MM.1S (cell line): ENCODE measurements at regions not wholly inside any gene's neighbourhood (a gene's known extent, or its start where the extent isn't known, plus 50 kb on each side); places are given as distances from the start of the nearest gene placed in this dataset.

Experiments used
- DNase-seq: peaks from one replicate; pipeline ENCODE4 v3.0.0-alpha.2; 2015
- H2AFZ ChIP-seq: fragments of 300-600 bp; sonication (generic); 2 replicates; pipeline ENCODE4 v1.6.0; 2016; ENCODE audit warnings: antibody characterized with exemption, low read length
- H3F3A ChIP-seq: fragments of 300-600 bp; sonication (generic); 2 replicates; pipeline ENCODE4 v1.6.1; 2016; ENCODE audit warnings: mild to moderate bottlenecking, antibody characterized with exemption, low read length, moderate library complexity, mixed read lengths; ENCODE audit not compliant: insufficient read depth
- H3K27ac ChIP-seq: fragments of 300-600 bp; sonication (generic); 2 replicates; pipeline ENCODE4 v1.5.1; 2016; ENCODE audit warnings: mild to moderate bottlenecking, low read length
- H3K27me3 ChIP-seq: fragments of 300-600 bp; sonication (generic); replicated peaks from 2 replicates; pipeline ENCODE4 v1.6.0; 2016; ENCODE audit warnings: low read length; ENCODE audit not compliant: insufficient read depth
- H3K36me3 ChIP-seq: fragments of 300-600 bp; sonication (generic); replicated peaks from 2 replicates; pipeline ENCODE4 v1.6.1; 2016; ENCODE audit warnings: mild to moderate bottlenecking, low read length, mixed read lengths; ENCODE audit not compliant: insufficient read depth
- H3K4me1 ChIP-seq: fragments of 300-600 bp; sonication (generic); 2 replicates; pipeline ENCODE4 v1.6.1; 2016; ENCODE audit warnings: low read length, mixed read lengths
- H3K4me2 ChIP-seq: fragments of 300-600 bp; sonication (generic); 2 replicates; pipeline ENCODE4 v1.6.0; 2016; ENCODE audit warnings: low read depth, low read length
- H3K4me3 ChIP-seq: fragments of 300-600 bp; sonication (generic); 2 replicates; pipeline ENCODE4 v1.5.1; 2016; ENCODE audit warnings: low read length, mixed read lengths
- H3K79me2 ChIP-seq: fragments of 300-600 bp; sonication (generic); 2 replicates; pipeline ENCODE4 v1.6.1; 2016; ENCODE audit warnings: mixed run types, low read length, mixed read lengths
- H3K9ac ChIP-seq: fragments of 300-600 bp; sonication (generic); 2 replicates; pipeline ENCODE4 v1.6.1; 2016; ENCODE audit warnings: low read length, mixed read lengths
- H3K9me2 ChIP-seq: fragments of 300-600 bp; sonication (generic); replicated peaks from 2 replicates; pipeline ENCODE4 v1.6.1; 2016; ENCODE audit warnings: mild to moderate bottlenecking, low read length, mixed read lengths; ENCODE audit not compliant: insufficient read depth
- H3K9me3 ChIP-seq: fragments of 300-600 bp; sonication (generic); replicated peaks from 2 replicates; pipeline ENCODE4 v1.6.1; 2016; ENCODE audit warnings: mild to moderate bottlenecking, low read length, mixed read lengths; ENCODE audit not compliant: insufficient read depth
- H4K20me1 ChIP-seq: fragments of 300-600 bp; sonication (generic); 2 replicates; pipeline ENCODE4 v1.6.1; 2016; ENCODE audit warnings: mild to moderate bottlenecking, low read length, moderate library complexity, mixed read lengths; ENCODE audit not compliant: insufficient read depth
- EZH2 ChIP-seq: fragments of 300-600 bp; sonication (generic); optimal IDR thresholded peaks from 2 replicates; pipeline ENCODE3; 2017; ENCODE audit warnings: low read depth, mild to moderate bottlenecking, antibody characterized with exemption, low read length, mixed read lengths
- EZH2phosphoT487 ChIP-seq: fragments of 300-600 bp; sonication (generic); IDR thresholded peaks from 2 replicates; pipeline ENCODE4 v1.6.1; 2018; ENCODE audit warnings: antibody characterized with exemption, low read length
- TF ChIP-seq, protein P1 (sequence below): fragments of 300-600 bp; sonication (generic); IDR thresholded peaks from 2 replicates; pipeline ENCODE4 v1.5.1; 2016; ENCODE audit warnings: antibody characterized with exemption, low read length, mixed read lengths

GRCh38 chr1:191669629-191670028, 488.6 kb upstream of the RGS18 start:
- no peak overlapping the region for H3K4me2 ChIP-seq
- peaks cover 7% of the 10 kb centered on the region; the same call in 1 of the 2 replicates for H3K4me1 ChIP-seq
- no peaks in the 10 kb centered on the region for H4K20me1 ChIP-seq
- H3K9ac ChIP-seq = no peak overlapping the region
- H3F3A ChIP-seq = no peaks in the 10 kb centered on the region
- TF ChIP-seq, protein P1, sequence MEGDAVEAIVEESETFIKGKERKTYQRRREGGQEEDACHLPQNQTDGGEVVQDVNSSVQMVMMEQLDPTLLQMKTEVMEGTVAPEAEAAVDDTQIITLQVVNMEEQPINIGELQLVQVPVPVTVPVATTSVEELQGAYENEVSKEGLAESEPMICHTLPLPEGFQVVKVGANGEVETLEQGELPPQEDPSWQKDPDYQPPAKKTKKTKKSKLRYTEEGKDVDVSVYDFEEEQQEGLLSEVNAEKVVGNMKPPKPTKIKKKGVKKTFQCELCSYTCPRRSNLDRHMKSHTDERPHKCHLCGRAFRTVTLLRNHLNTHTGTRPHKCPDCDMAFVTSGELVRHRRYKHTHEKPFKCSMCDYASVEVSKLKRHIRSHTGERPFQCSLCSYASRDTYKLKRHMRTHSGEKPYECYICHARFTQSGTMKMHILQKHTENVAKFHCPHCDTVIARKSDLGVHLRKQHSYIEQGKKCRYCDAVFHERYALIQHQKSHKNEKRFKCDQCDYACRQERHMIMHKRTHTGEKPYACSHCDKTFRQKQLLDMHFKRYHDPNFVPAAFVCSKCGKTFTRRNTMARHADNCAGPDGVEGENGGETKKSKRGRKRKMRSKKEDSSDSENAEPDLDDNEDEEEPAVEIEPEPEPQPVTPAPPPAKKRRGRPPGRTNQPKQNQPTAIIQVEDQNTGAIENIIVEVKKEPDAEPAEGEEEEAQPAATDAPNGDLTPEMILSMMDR = no peak
- no peak for TF ChIP-seq EZH2
- no peak for TF ChIP-seq EZH2phosphoT487
- no peaks in the 10 kb centered on the region for H3K79me2 ChIP-seq
- no peaks in the 10 kb centered on the region for H3K27me3 ChIP-seq
- H3K4me3 ChIP-seq = no peak overlapping the region
- no peaks in the 10 kb centered on the region for H3K9me3 ChIP-seq
- no peak overlapping the region for H3K27ac ChIP-seq
- no peak for DNase-seq
- no peaks in the 10 kb centered on the region for H3K9me2 ChIP-seq
- H3K36me3 ChIP-seq = no peaks in the 10 kb centered on the region
- no peak overlapping the region for H2AFZ ChIP-seq

DNA sequence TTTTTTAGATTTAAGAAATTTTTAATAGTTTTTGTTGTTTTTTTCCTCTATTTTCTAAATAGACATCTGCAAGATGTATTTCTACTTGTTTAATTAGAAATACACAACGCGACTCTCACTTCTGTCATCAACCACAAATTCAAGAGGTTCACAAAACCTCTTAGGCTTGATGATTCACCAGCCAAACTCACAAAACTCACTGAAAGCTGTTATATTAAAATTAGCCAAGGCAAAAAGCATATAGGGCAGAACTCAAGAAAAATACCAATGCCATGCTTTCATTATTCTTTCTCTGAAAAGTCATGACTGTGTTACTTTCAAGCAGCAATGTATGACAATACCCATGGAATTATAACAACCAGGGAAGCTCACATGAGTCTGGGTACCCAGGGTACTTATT, 487.0 kb upstream of the RGS18 start:
- Histone ChIP-seq H4K20me1 (no peaks in the 10 kb centered on the region), H3F3A (no peaks in the 10 kb centered on the region), H3K4me2 (no peak overlapping the region), H3K4me1 (peaks cover 7% of the 10 kb centered on the region; the same call in 1 of the 2 replicates), H3K79me2 (no peaks in the 10 kb centered on the region), H3K27me3 (no peaks in the 10 kb centered on the region), H2AFZ (no peak overlapping the region), H3K9me3 (no peaks in the 10 kb centered on the region), H3K27ac (no peak overlapping the region), H3K9me2 (no peaks in the 10 kb centered on the region), H3K4me3 (no peak overlapping the region), H3K36me3 (no peaks in the 10 kb centered on the region), H3K9ac (no peak overlapping the region)
- no peak for DNase-seq
- TF ChIP-seq EZH2phosphoT487 = no peak
- TF ChIP-seq EZH2 = no peak

DNA sequence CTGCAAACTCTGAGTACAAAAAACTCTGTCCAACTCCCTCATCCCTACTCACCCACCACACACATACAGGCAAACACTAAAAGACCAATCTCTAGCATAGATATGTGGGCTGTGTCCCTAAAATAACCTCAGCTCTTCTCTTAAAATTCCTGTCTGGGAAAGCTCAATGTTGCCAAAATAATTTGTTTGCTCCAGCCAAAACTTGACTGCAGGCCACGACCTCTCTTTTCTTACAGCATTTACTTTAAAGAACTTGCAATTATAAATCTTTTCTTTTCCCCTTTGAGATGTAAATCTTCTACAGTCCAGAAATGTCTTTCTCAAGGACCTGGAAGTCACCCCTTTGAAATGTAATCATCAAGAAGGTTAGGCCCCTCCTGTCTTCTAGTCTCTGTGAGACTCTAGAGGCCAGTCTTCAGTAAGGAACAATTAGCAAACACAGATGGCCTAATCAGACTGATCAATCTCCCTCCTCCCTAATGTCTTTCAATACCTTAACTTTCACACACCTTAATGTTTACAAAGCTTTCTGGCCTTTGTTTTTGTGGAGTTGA, 483.6 kb upstream of the RGS18 start:
- Histone ChIP-seq H3K27ac (no peak overlapping the region), H3K4me2 (no peak overlapping the region), H3K9me2 (no peaks in the 10 kb centered on the region), H3K4me1 (no peaks in the 10 kb centered on the region), H3K27me3 (no peaks in the 10 kb centered on the region), H3K4me3 (no peak overlapping the region), H3K9me3 (no peaks in the 10 kb centered on the region), H3K9ac (no peak overlapping the region), H3K36me3 (no peaks in the 10 kb centered on the region), H2AFZ (no peak overlapping the region), H3K79me2 (no peaks in the 10 kb centered on the region), H3F3A (no peaks in the 10 kb centered on the region), H4K20me1 (no peaks in the 10 kb centered on the region)
- TF ChIP-seq, protein P1 = no peak
- TF ChIP-seq EZH2 (no peak), EZH2phosphoT487 (no peak)
- DNase-seq = no peak
